ENCODE measurements at regions not wholly inside any gene's neighbourhood (a gene's known extent, or its start where the extent isn't known, plus 50 kb on each side); places are given as distances from the start of the nearest gene placed in this dataset.
"Not testable (repeated sequence)": the region's sequence is repeated elsewhere in the genome, so short reads cannot be mapped to it uniquely, and the experiment has no call there.

DNA sequence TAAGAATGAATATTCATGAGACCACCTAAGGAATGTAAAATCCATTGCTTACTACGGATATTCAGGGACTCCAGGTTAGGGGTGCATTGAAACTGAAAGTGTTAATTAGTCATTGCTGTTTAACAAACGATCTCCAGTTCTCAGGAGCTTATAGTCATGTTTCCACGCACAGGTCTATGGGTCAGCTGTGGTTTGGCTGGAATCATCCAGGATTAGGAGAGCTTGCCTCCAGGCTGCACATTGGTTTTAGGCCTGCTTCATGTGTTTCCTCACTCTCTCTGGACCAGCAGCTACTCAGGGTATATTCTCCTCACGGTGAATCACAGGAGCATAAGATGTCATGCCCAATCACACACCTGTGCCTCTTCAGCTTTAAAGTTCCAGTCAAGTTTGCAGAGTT is 98.9 kb downstream of the ATXN3L start:
- no peak for DNase-seq

DNA sequence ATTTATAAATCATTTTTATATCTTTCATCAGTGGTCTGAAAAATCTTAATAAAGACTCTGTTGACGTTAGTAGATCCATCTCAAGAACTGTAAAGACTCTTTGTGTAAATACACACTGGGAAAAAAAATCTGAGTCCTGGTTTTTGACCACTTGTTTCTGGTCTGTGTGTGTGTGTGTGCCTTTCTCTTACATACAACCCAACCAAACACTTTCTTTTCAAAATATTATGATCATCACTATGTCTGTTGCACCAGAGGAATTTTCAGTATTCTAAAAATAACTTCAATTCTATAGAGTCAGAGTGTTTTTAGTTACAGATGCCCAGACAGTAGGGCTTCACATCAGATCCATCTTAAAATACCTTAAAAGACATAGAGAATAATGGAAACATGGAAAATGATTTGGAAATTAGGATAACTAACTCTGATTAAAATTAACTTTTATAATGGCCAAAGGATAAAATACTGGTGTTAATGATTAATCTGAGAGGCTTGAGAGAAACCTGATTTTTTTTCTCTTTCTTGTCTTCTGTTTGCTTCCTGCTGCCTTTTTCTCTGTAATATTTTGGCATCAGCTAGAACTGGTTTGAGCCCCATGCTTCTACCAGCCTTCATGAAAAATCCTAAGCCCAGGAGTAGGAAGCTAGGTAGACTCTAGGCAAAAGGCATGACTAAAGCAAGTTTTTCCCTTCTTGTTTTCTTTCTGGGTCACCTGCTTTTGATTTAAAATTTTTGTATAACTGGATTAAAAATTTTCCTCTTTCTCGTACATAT is 99.7 kb downstream of the ATXN3L start:
- DNase-seq = no peak

DNA sequence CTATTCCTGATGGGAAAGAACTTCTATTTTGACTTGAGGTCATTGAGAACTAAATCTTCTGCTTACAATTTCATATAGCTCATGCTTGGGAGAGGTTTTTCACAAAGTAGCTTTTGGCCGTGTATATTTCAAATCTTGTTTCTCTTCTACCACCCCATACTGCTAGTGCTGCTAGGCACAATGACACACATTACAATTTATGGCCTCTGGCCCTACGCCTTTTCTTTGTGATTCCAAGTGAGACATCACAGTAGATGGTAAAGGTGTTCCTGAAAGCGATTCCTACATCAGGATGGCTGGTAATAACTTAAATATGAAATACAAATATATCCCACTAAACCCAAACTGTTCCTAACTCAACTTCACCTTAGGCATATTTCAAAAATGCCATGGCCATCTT is 101.1 kb downstream of the ATXN3L start:
- DNase-seq = no peak

DNA sequence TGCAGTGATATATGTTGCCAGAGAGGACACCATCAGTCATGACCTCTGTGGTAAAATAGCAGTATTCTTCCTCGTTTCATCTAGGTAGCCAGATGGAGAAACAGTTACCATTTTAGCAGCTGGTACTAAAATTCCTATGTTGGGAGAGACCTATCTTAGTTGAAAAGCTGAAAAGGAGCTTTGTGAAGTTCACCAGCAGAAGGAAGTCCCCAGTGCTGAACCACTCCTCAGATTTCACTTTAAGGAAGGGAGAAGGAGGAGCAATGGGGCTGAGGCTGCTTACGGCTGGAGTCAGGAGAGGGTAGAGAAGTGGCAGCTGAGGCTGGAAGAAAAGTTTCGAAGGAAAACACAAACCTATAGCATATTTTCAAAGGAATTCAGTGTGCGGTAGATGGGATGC is 103.7 kb downstream of the ATXN3L start:
- no peak for DNase-seq

GRCh38 chrX:13215729-13216128 is 104.1 kb downstream of the ATXN3L start:
- no peak for DNase-seq

DNA sequence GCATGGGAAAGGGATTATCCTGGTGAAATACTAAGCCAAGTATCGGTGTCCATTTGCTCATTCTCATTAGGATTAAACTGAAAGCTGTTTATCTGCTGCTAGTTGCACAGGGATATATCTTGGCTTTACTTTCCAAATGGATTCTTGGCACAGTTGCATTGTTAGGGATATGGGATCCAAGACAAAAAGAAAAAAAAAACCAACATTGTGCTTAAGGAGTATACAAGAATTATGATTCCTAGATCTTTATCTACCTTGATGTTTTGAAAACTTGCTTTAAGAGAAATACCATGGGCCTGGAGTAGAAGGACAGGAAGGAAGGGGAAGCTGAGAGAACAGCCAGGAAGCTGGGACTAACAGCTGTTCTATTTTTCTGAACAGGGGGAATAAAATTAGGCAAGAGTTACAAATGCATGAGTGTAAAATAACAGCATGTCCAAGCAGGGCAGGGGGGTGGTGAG is 107.6 kb downstream of the ATXN3L start:
- no peak for DNase-seq

DNA sequence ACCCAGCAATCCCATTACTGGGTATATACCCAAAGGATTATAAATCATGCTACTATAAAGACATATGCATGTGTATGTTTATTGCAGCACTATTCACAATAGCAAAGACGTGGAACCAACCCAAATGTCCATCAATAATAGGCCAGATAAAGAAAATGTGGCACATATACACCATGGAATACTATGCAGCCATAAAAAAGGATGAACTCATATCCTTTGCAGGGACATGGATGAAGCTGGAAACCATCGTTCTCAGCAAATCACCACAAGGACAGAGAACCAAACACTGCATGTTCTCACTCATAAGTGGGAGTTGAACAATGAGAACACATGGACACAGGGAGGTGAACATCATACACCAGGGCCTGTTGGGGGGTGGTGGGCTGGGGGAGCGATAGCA is 109.7 kb downstream of the ATXN3L start:
- DNase-seq = not testable (repeated sequence)

- DNase-seq = not testable (repeated sequence)
Measured at GRCh38 chrX:13209704-13210103, 110.1 kb downstream of the ATXN3L start.

DNA sequence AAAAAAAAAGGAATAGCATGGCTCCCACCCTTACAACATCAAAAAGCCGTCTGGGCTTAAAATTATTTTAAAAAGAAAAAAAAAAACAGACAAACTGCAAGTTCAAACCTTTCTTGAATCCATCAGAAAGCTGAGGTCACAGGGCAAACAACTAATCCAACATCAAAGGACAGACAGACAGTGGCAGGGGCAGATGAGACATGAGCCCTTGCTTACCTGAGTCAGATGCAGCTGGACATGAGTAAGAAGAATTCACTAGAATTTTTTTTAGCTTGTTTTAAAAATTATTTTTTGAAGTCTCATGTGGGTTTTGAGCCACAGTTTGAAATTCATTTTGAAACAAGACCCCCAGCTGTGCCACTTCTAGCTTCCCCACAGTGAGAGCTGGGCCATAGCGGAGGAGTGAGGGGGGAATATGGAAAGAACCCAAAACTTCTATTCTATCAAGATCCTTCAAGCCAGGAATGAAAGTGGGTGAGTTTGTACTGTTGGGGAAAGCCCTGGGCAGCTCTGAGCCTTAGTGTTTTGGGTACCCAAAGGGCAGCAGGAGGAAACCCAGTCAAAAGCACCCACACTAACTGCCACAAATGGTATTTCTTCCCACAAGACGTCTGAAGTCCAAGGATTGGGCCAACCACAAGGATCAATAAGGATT is 111.4 kb downstream of the ATXN3L start:
- DNase-seq = no peak

- no peak for DNase-seq
Measured at GRCh38 chrX:13203271-13203670, 116.6 kb downstream of the ATXN3L start.

- no peak for DNase-seq
Measured at GRCh38 chrX:13201605-13202219, 118.1 kb downstream of the ATXN3L start.

- no peak for DNase-seq
Measured at GRCh38 chrX:13200398-13200797, 119.5 kb downstream of the ATXN3L start.

DNA sequence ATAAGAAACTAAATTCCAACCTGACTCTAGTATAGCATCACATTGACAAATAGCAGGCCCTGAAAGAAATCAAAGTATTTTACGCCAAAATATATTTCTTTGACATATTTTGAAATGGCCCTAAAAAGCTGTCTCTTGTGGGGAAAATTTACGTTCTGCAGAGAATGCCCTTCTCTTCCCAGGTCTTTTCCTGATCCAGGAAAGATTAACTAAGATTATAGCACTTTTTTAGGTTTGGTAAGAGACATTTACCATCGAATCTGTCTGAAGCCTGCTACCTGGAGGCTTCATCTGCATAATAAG is 121.1 kb downstream of the ATXN3L start:
- DNase-seq = no peak

- DNase-seq = no peak
Measured at GRCh38 chrX:13198056-13198761, 121.6 kb downstream of the ATXN3L start.

DNA sequence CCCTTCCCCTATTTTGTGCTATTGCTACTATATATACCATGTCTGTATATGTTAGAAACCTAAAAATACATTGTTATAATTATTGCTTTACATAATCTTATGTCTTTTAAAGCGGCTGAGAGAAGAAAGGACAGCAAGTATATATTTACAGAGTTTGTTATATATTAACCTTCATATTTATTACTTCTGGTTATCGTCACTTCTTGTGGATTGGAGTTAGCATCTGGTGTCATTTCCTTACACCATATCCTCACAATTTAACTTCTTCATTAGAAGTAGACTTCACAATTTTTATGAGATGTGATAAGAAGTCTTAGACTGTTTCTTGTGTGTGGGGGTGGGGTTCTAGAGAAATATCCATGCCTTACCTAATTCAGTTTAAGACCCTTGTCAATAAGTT is 123.1 kb downstream of the ATXN3L start:
- DNase-seq = no peak

GRCh38 chrX:13195340-13195739 is 124.5 kb downstream of the ATXN3L start:
- DNase-seq = no peak

- peak; percentile 18 for DNase-seq
Measured at GRCh38 chrX:13194291-13195103, 125.4 kb downstream of the ATXN3L start.

DNA sequence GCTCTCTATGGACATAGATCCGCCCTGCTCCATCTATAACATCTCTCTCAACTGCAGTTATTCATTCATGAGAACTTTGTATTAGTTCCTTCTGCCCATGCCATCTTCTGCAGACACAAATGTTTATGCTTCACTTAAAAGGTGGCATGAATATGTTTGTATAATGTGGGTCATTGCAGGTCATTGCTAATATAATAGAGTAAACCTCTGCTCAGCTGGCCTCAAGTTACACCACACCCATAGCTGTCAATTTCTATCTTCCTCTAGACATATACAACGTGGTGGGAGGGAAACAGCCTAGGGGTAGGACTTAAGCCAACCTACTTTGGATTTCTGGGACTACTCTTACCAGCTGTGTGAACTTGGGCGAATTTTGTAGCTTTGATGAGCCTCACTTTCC is 129.8 kb downstream of the ATXN3L start:
- DNase-seq = peak; percentile 31

DNA sequence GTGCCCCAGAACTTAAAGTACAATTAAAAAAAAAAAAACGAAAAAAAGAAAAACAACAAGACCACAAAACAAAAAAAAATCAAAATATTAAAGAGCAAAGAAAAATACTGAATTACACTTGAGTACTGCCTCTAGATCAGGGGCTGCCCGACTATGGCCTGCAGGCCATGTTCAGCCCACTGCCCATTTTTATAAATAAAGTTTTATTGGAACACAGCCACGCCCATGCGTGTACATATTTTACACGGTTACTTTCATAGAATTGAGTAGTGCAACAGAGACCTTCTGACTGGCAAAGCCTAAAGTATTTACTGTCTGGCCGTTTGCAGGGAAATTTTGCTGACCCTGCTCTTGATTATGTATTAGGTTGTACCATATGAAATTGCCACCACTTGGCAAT is 130.5 kb downstream of the ATXN3L start:
- no peak for DNase-seq

DNA sequence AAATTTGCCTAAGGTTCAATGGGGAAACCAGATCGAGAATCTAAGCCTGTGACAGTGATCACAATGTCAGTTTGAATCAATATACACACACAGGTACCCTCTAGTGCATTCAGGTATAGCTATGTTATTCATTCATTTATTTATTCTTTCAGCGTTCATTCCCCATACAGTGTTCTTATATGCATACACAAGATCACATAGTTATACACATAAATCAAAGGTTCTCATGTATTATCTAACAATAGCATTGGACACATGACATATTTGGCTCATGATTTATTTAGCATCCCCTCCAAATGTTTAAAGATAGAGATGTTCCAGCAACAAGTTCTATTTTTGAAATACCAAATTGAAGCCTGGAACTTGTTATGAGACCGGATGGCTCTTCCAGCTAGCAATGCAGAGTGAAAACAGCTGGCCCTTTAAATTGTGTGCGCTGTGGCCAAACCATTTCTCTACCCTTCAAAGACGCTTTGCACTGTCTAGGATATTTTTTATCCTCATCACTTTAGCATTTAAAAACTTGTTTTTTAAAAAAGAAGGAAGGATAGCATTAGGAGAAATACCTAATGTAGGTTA is 131.0 kb downstream of the ATXN3L start:
- DNase-seq = no peak

- DNase-seq = not testable (repeated sequence)
Measured at GRCh38 chrX:13186643-13187042, 133.2 kb downstream of the ATXN3L start.

DNA sequence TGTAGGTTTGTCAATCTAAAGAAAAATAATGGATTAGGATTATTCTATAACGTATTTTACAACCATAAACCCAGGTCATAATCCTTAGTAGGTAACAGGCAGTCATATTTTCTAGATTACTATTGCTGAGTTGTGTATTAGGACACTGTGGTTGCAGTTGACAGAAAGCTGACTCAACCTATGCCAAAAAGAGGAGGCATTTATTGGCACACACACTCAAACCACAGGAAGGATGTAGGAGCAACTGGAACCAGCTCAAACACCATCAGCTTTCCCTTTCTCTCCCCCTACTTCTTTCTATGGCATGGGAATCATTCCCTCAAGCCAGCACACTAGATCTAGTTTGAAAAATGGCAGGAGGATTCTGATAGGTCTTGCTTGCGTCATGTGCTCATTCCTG is 136.4 kb upstream of the FAM9C start:
- no peak for DNase-seq
